GM23248 (cell line): ENCODE measurements at regions not wholly inside any gene's neighbourhood (a gene's known extent, or its start where the extent isn't known, plus 50 kb on each side); places are given as distances from the start of the nearest gene placed in this dataset.

ENCODE experiments used
- DNase-seq: peaks from one replicate; pipeline ENCODE4 v3.0.0-alpha.2; 2015
- H2AFZ ChIP-seq: fragments of 200-600 bp; sonication (generic); 2 replicates; pipeline ENCODE4 v1.6.1; 2016; ENCODE audit warnings: antibody characterized with exemption
- H3F3A ChIP-seq: fragments of 200-600 bp; sonication (generic); 2 replicates; pipeline ENCODE4 v1.6.1; 2016; ENCODE audit warnings: mild to moderate bottlenecking, antibody characterized with exemption, mixed run types; ENCODE audit not compliant: insufficient read depth
- H3K27ac ChIP-seq: fragments of 200-600 bp; sonication (generic); 2 replicates; pipeline ENCODE4 v1.5.1; 2016; ENCODE audit warnings: mild to moderate bottlenecking
- H3K27me3 ChIP-seq: fragments of 200-600 bp; sonication (generic); replicated peaks from 2 replicates; pipeline ENCODE4 v1.6.1; 2016; ENCODE audit warnings: mild to moderate bottlenecking; ENCODE audit not compliant: insufficient read depth
- H3K36me3 ChIP-seq: fragments of 200-600 bp; sonication (generic); 2 replicates; pipeline ENCODE4 v1.6.1; 2016; ENCODE audit warnings: low read depth, mild to moderate bottlenecking
- H3K4me1 ChIP-seq: fragments of 200-600 bp; sonication (generic); 2 replicates; pipeline ENCODE4 v1.6.1; 2016; ENCODE audit warnings: mild to moderate bottlenecking; ENCODE audit not compliant: insufficient read depth
- H3K4me2 ChIP-seq: fragments of 200-600 bp; sonication (generic); one replicate; pipeline ENCODE4 v1.6.1; 2016; ENCODE audit warnings: mild to moderate bottlenecking; ENCODE audit not compliant: unreplicated experiment
- H3K4me3 ChIP-seq: fragments of 200-600 bp; sonication (generic); 2 replicates; pipeline ENCODE4 v1.5.1; 2016; ENCODE audit warnings: mild to moderate bottlenecking
- H3K79me2 ChIP-seq: fragments of 200-600 bp; sonication (generic); 2 replicates; pipeline ENCODE4 v1.6.1; 2016; ENCODE audit warnings: mild to moderate bottlenecking; ENCODE audit not compliant: insufficient read depth
- H3K9ac ChIP-seq: fragments of 200-600 bp; sonication (generic); 2 replicates; pipeline ENCODE4 v1.6.1; 2016; ENCODE audit warnings: mild to moderate bottlenecking
- H3K9me2 ChIP-seq: fragments of 200-600 bp; sonication (generic); 2 replicates; pipeline ENCODE4 v1.6.1; 2016; ENCODE audit warnings: mixed run types, mild to moderate bottlenecking, moderate library complexity; ENCODE audit not compliant: insufficient read depth
- H3K9me3 ChIP-seq: fragments of 200-600 bp; sonication (generic); one replicate; pipeline ENCODE4 v1.6.1; 2017; ENCODE audit warnings: low read depth
- H4K20me1 ChIP-seq: fragments of 200-600 bp; sonication (generic); 2 replicates; pipeline ENCODE4 v1.6.0; 2016; ENCODE audit not compliant: insufficient read depth
- EZH2 ChIP-seq: fragments of 200-600 bp; sonication (generic); IDR thresholded peaks from 2 replicates; pipeline ENCODE4 v1.6.1; 2018; ENCODE audit warnings: antibody characterized with exemption, mild to moderate bottlenecking; ENCODE audit not compliant: insufficient read depth, poor library complexity, severe bottlenecking
- EZH2phosphoT487 ChIP-seq: fragments of 200-600 bp; sonication (generic); IDR thresholded peaks from 2 replicates; pipeline ENCODE4 v1.6.1; 2018; ENCODE audit warnings: antibody characterized with exemption, moderate library complexity, mild to moderate bottlenecking, low read depth; ENCODE audit not compliant: insufficient read depth
- WGBS, 2 experiments: methylation state at CpG; one replicate each; pipeline ENCODE4 v1.1.6; 2015 to 2017; ENCODE audit warnings: low lambda C conversion rate in 2 of 2, low coverage in 1 of 2; ENCODE audit errors: missing lambda C conversion rate in 2 of 2; 5-methylcytosine and 5-hydroxymethylcytosine counted together
- in situ Hi-C: fragments of 300-500 bp; cut with MboI; formaldehyde crosslinking; loops from 2 replicates; pipeline ENCODE4 v1.15.0; 2020

DNA sequence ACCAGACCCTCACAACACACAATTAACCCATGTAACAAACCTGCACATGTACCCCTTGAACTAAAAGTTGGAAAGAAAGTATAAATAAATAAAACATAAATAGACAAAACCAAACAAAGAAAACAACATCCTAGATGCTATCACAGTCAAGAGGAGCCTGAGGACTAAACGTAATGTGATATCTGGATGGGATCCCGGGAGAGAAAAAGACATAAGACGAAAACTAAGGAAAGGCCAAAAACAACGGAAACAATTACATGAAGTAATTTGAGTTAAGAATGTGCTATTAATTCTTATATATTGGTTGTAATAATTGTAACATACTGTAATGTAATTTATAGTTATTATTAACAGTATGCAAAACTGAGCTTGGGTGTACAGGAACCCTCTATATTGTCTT is 793.9 kb downstream of the SEMA5A start:
- WGBS, 2 experiments = 53 to 55% methylated on average over 4 of the region's 4 CpGs
- in situ Hi-C loops = loop anchor here (10.0 kb wide), 1 partner anchor 453 kb away; no protein-coding TSS in a partner anchor
- no peaks in the 10 kb centered on the region for H3F3A ChIP-seq

DNA sequence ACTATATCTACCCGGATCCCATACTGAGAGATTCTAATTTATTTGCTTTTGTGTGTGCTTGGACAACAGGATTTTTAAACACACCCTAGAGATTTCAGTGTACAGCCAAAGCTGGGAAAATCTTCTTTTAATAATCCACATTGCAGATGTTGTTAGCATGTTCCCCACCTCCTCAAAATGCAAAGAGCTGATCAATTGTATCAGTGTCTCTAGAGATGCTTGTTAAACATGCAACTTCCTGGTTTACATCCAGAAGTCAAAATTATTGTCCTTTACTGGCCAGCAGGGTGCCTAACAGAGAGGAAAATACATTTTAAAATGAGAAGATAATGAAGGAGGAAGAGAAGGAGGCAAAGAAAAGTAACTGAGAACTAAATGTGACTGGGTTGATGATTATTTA is 793.3 kb downstream of the SEMA5A start:
- TF ChIP-seq EZH2phosphoT487 = no peak
- TF ChIP-seq EZH2 = no peak
- H3K36me3 ChIP-seq = no peaks in the 10 kb centered on the region
- no peak overlapping the region for H3K4me3 ChIP-seq
- no peaks in the 10 kb centered on the region for H3K9me2 ChIP-seq
- H3K4me1 ChIP-seq = no peaks in the 10 kb centered on the region
- no peaks in the 10 kb centered on the region for H4K20me1 ChIP-seq
- no peak overlapping the region for H3K9ac ChIP-seq
- no peaks in the 10 kb centered on the region for H3K27me3 ChIP-seq
- no peaks in the 10 kb centered on the region for H3K9me3 ChIP-seq
- H3F3A ChIP-seq = no peaks in the 10 kb centered on the region
- H3K79me2 ChIP-seq = no peaks in the 10 kb centered on the region
- H3K27ac ChIP-seq = no peak overlapping the region
- 7 to 14% methylated on average over 1 of the region's 1 CpG for WGBS, 2 experiments
- H3K4me2 ChIP-seq = no peak overlapping the region
- in situ Hi-C loops = loop anchor here (10.0 kb wide), 1 partner anchor 452 kb away; no protein-coding TSS in a partner anchor
- no peak for DNase-seq
- H2AFZ ChIP-seq = peak overlapping the region; percentile 8; the same call in 1 of the 2 replicates

More for the DNA sequence above, 793.9 kb downstream of the SEMA5A start:
- Histone ChIP-seq H3K36me3 (no peaks in the 10 kb centered on the region), H3K79me2 (no peaks in the 10 kb centered on the region), H3K4me2 (no peak overlapping the region), H3K9me3 (no peaks in the 10 kb centered on the region), H2AFZ (peak overlapping the region; percentile 8; the same call in 1 of the 2 replicates), H3K4me3 (no peak overlapping the region), H3K27me3 (no peaks in the 10 kb centered on the region), H3K4me1 (no peaks in the 10 kb centered on the region), H4K20me1 (no peaks in the 10 kb centered on the region), H3K9ac (no peak overlapping the region), H3K9me2 (no peaks in the 10 kb centered on the region), H3K27ac (no peak overlapping the region)
- no peak for DNase-seq
- no peak for TF ChIP-seq EZH2

DNA sequence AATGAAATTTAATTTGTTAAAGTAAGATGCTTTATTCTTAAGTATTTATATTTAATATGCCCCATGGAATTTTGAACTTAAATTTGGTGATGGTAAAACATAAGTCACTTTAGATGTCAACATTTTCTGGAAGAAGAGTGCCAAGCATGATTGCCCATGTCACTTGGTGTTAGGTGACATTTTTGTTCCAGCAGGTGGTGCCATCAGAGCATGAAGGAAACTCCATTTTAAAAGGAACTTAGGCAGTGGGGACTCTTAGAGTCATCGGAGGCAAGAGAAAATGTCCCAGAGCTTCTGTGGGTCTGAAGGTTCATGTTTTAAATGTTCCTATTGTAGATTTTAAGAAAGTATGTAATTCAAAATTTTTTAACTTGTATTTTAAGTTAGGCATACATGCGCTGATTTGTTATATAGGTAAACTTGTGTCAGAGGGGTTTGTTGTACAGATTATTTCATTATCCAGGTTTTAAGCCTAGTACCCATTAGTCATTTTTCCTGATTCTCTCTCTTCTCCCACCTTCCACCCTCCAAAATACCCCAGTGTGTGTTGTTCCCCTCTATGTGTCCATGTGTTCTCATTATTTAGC is 789.3 kb downstream of the SEMA5A start:
- Histone ChIP-seq H4K20me1 (no peaks in the 10 kb centered on the region), H2AFZ (no peak overlapping the region), H3K9me2 (no peaks in the 10 kb centered on the region), H3K27ac (no peak overlapping the region), H3K79me2 (no peaks in the 10 kb centered on the region), H3K9ac (no peak overlapping the region), H3K36me3 (no peaks in the 10 kb centered on the region), H3K4me3 (no peak overlapping the region), H3K4me1 (no peaks in the 10 kb centered on the region), H3F3A (no peaks in the 10 kb centered on the region), H3K4me2 (no peak overlapping the region), H3K9me3 (no peaks in the 10 kb centered on the region), H3K27me3 (no peaks in the 10 kb centered on the region)
- peak; percentile 60 for DNase-seq
- 70 to 74% methylated on average over 2 of the region's 2 CpGs for WGBS, 2 experiments
- no peak for TF ChIP-seq EZH2phosphoT487
- no peak for TF ChIP-seq EZH2
- in situ Hi-C loops = loop anchor here (10.0 kb wide), 1 partner anchor 448 kb away; no protein-coding TSS in a partner anchor

DNA sequence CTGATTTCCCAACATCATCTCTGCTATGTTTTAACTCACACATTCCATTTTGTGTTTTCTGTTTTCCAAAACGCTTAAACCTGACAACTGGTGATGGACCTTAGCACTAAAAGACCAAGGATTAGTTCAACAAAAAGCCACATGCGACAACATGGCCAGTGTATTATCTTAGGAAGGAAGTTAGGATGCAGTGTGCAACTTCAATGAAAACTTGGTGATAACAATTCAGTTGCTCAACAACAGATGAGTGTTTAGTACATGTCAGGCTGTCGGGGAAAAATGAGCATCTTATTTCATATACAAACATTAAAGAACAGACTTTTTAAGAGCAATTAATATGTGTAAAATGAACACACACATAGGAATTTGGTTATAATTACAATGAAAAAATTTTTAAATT is 780.0 kb downstream of the SEMA5A start:
- H4K20me1 ChIP-seq = no peaks in the 10 kb centered on the region
- no peaks in the 10 kb centered on the region for H3K9me2 ChIP-seq
- no peaks in the 10 kb centered on the region for H3K4me1 ChIP-seq
- H3K9me3 ChIP-seq = no peaks in the 10 kb centered on the region
- no peak for DNase-seq
- no peaks in the 10 kb centered on the region for H3F3A ChIP-seq
- H3K4me2 ChIP-seq = no peak overlapping the region
- H3K79me2 ChIP-seq = no peaks in the 10 kb centered on the region
- H3K27ac ChIP-seq = no peak overlapping the region
- H3K27me3 ChIP-seq = no peaks in the 10 kb centered on the region
- H3K9ac ChIP-seq = no peak overlapping the region
- H3K36me3 ChIP-seq = no peaks in the 10 kb centered on the region
- H2AFZ ChIP-seq = no peak overlapping the region
- TF ChIP-seq EZH2phosphoT487 = no peak
- no peak for TF ChIP-seq EZH2
- in situ Hi-C loops = no loop called here
- no peak overlapping the region for H3K4me3 ChIP-seq
- WGBS, 2 experiments = 43 to 46% methylated on average over 3 of the region's 3 CpGs
